Omental fat pad (tissue), 3 donors: ENCODE measurements at regions not wholly inside any gene's neighbourhood (a gene's known extent, or its start where the extent isn't known, plus 50 kb on each side); places are given as distances from the start of the nearest gene placed in this dataset.

Experiments used
- ATAC-seq: fragments of 150-250 bp; one replicate; pipeline ENCODE4 v1.9.1; 2016; ENCODE audit warnings: mild to moderate bottlenecking, moderate library complexity; ENCODE audit not compliant: low FRiP score
- DNase-seq: peaks from one replicate; pipeline ENCODE4 v3.0.0-alpha.2; 2019; ENCODE audit warnings: low spot score
- TF ChIP-seq, protein P1 (sequence below), 3 donors: fragments of 450-650 bp; IDR thresholded peaks; one replicate each; pipeline ENCODE4 v1.5.1; 2016 to 2017; ENCODE audit warnings: antibody characterized with exemption in 3 of 3, mild to moderate bottlenecking in 3 of 3, moderate library complexity in 2 of 3

DNA sequence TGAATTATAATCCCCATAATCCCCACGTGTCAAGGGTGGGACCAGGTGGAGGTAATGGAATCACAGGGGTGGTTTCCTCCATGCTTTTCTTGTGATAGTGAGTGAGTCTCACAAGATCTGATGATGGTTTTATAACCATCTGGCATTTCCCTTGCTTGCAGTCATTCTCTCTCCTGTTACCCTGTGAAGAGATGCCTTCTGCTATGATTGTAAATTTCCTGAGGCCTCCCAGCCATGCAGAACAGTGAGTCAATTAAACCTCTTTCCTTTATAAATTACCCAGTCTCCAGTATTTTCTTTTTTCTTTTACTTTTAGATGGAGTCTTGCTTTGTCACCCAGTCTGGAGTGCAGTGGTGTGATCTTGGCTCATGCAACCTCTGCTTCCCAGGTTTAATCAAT, 182.7 kb upstream of the SEMA6A start:
- ATAC-seq: no peak
- TF ChIP-seq, protein P1, sequence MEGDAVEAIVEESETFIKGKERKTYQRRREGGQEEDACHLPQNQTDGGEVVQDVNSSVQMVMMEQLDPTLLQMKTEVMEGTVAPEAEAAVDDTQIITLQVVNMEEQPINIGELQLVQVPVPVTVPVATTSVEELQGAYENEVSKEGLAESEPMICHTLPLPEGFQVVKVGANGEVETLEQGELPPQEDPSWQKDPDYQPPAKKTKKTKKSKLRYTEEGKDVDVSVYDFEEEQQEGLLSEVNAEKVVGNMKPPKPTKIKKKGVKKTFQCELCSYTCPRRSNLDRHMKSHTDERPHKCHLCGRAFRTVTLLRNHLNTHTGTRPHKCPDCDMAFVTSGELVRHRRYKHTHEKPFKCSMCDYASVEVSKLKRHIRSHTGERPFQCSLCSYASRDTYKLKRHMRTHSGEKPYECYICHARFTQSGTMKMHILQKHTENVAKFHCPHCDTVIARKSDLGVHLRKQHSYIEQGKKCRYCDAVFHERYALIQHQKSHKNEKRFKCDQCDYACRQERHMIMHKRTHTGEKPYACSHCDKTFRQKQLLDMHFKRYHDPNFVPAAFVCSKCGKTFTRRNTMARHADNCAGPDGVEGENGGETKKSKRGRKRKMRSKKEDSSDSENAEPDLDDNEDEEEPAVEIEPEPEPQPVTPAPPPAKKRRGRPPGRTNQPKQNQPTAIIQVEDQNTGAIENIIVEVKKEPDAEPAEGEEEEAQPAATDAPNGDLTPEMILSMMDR (IDR thresholded peaks at IDR 0.05): no peak
- DNase-seq: no peak

DNA sequence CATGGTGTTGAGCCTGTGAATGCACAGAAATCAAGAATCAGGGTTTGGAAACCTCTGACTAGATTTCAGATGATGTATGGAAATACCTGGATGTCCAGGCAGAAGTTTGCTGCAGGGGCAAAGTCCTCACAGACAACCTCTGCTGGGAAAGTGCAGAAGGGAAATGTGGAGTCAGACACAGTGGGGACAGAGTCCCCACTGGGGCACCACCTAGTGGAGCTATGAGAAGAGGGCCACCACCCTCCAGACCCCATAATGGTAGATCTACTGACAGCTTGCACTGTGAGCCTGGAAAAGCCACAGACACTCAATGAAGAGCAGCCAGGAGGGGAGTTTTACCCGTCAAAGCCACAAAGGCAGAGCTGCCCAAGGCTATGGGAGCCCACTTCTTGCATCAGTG, 181.9 kb upstream of the SEMA6A start:
- TF ChIP-seq, protein P1 (IDR thresholded peaks at IDR 0.05): no peak
- DNase-seq: no peak
- ATAC-seq: no peak

DNA sequence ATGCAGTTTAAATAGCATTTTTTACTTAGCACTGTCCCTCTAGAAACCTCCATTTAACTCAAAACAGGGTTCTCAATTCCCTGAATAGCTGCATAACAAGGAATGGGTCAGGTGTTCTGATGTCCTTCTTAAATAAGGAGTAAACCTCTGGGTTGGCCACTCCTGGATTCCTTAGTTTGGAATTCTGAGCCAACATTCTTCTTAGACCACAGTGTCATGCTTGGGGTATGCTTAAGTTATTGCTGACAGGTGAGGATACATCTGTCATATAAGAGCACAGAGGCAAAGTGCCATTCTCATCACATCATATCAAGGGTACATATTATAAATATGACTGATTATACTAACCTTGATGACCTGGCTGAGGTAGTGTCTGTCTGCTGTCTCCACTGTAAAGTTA, 179.9 kb upstream of the SEMA6A start:
- TF ChIP-seq, protein P1 (IDR thresholded peaks at IDR 0.05): no peak
- no peak for DNase-seq
- no peak for ATAC-seq

DNA sequence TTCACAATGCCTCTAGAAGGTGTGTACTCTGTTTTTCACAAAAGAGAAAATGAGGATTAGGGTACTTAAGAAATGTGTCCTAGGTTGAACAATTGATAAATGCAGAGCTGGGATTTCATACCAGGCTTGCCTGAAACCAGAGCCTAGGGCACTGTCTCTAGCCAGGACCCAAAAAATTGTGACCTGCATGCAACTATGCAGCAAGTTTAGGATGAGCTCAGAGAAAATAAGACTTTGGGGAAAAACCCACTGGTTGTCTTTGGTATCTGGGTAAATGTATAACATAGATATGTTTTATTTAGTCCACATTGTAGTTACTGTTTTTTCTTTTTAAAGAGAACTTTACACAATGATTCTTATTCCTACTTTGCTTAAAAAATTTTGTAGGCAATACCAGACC, 177.1 kb upstream of the SEMA6A start:
- TF ChIP-seq, protein P1 (IDR thresholded peaks at IDR 0.05): no peak
- DNase-seq (no peak), ATAC-seq (no peak)

DNA sequence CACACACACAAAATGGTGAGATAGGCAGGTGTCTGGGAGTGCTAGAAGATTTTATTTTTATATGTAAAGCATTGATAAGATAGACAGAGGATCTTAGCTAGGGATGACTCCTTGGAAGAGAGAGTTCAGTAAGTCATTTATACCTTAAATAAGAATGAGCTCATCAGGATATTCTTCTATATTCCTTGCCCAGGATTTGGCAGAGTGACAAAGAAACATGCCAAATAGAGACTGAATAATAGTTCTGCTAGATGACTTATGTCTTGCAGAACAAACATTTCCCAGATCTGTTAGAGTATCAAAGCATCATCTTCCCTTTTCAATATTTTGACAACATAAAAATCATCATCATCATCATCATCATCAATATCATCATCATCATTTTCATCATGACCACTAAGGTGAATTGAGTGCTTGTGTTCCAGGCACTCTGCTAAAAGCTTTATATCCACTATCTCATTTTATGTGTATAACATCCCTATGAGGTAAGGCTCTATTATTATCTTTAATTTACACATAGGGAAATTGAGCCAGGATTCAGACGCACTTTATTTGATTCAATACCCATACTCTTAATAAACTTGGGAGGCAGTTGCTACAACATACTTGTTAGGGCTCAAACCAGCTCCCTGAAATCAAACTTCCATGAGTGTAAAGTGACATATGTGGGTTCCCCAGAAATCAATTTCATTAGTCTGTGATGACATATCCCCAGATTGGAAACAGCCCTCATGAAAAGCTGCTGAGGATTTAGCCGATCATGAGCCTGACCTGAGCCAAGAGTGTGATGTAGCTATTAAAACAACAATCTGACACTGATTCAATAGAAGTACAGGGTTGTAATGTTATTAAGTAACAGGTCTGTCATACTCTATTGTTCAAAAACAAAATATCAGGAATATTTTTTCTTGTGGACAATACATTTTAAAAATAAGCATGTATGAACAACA, 176.3 kb upstream of the SEMA6A start:
- no peak for ATAC-seq
- TF ChIP-seq, protein P1 (IDR thresholded peaks at IDR 0.05): no peak
- DNase-seq: no peak

DNA sequence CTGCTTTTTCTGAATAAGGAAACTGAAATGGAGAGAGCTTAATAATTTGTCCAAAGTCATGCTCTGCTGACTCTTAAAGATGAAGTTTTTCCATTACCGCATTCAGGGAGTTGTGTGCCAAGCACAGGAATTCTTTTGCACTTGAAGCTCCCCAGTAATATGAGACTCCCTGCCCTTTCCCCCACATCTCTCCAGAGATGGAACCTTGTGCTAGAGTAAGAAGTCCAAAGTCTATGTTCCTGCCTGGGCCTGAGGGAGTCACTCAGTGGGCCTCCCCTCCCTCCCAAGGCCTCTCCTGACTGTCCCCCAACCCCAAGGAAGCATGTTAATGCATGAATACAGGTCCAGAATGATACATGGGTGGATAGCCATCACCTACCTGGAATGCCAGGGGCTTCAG, 173.3 kb upstream of the SEMA6A start:
- TF ChIP-seq, protein P1 (IDR thresholded peaks at IDR 0.05): no peak
- DNase-seq (no peak), ATAC-seq (peak; percentile 32)

DNA sequence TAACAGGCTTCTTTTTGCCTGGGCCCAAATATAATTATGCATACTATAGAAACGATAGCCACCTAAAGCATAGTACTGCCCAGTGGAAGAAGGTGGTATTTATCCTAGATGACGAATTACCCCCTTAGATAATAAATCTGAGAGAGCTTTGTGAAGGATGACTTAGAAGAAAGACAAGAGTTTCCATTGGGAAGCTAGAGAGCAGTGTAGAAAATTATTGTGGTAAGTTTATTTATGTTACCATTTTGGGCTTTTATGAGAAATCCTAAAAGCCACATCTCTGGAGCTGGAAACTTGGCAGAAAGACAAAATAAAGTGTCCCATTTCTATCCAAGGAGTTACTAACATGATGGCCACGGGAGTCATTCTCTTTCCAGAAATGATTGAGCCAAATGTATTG, 172.0 kb upstream of the SEMA6A start:
- ATAC-seq (no peak), DNase-seq (no peak)

More for the DNA sequence above, 172.0 kb upstream of the SEMA6A start:
- TF ChIP-seq, protein P1 (IDR thresholded peaks at IDR 0.05): no peak
